GM21619 (cell line): ENCODE measurements at regions not wholly inside any gene's neighbourhood (a gene's known extent, or its start where the extent isn't known, plus 50 kb on each side); places are given as distances from the start of the nearest gene placed in this dataset.
"Not testable (repeated sequence)": the region's sequence is repeated elsewhere in the genome, so short reads cannot be mapped to it uniquely, and the experiment has no call there.

Source experiments
- ATAC-seq: cut with Tn5 transposase; IDR thresholded peaks from one replicate; pipeline ENCODE4 v1.9.1; 2021; ENCODE audit not compliant: unreplicated experiment

DNA sequence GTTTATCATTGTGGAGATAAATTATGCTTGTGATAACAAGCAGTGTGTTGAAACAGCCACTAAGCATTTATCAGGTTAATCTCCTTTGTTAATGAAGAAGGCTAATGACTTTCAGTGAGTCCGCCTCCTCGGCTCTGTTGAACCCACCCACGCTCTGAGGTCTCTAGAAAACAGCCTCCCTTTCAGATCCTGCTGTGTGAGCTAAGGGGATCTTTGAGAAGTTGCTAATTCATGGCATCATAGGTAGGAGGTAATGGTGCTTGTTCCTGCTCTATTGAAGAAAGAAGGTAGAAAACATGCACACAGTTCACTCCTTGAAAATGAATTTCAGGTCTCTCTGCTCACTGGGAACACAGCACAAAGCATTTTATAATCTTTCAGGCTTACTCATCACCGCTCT lies 483.9 kb downstream of the AACS start:
- no peak for ATAC-seq

DNA sequence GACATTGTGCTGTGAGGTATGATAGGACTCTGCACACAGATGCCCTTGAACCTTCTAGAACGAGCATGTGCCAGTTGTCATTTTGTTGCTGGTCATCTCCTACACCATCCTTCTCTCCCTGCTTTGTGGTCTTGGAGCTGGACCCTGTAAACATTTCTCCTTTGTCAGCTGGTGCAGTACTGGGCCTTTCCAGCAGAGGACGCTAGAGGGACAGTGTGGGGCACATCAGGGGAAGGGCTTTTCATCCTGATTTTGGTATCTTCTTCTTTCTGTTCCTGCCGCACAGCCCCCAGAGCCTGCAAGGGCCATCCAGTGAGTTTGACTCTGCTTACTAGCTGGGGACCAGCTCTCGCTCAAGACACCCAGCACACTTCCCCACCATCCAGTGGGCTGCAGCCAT lies 484.6 kb downstream of the AACS start:
- no peak for ATAC-seq

DNA sequence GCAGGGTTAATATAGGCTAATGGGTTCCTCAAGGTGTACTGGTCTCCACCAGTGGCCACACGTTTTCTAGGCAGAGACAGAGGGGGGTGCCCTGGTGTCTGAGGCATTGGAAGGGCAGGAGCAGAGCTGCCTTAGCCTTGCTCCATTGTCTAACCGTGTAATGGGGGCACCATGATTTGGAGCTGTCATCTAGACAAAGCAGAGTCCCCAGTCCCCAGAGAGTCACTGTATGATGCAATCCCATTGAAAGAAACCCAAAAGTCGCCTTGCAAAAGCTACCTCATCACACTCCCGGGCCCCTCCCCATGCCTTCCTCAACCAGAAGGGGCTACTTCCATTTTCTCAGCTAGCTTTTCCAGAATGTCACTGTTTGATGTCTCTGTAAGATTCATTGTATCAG lies 487.1 kb downstream of the AACS start:
- ATAC-seq: no peak

DNA sequence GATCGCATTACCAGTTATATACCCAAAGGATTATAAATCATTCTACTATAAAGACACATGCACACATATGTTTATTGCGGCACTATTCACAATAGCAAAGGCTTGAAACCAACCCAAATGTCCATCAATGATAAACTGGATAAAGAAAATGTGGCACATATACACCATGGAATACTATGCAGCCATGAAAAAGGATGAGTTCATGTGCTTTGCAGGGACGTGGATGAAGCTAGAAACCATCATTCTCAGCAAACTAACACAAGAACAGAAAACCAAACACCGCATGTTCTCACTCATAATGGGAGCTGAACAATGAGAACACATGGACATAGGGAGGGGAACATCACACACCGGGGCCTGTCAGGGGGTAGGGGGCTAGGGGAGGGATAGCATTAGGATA lies 495.8 kb downstream of the AACS start:
- not testable (repeated sequence) for ATAC-seq

DNA sequence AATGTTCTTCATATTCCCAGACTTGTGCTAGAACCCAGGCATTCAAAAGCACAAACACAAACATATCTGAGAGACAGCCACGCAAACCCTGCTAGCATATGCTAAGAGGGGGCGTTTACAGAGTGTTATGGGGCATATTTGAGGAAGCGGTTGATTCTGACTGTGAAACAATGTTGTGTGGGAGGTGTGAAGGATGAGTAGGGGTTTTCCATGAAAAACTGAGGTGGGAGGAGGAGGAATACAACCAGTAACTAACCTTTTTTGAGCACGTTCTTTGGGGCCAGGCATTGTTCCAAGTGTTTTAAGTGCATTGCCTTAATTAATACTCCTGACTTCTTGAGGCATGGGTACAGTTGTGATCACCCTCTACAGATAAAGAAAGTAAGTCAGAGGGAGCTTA lies 499.5 kb downstream of the AACS start:
- no peak for ATAC-seq

DNA sequence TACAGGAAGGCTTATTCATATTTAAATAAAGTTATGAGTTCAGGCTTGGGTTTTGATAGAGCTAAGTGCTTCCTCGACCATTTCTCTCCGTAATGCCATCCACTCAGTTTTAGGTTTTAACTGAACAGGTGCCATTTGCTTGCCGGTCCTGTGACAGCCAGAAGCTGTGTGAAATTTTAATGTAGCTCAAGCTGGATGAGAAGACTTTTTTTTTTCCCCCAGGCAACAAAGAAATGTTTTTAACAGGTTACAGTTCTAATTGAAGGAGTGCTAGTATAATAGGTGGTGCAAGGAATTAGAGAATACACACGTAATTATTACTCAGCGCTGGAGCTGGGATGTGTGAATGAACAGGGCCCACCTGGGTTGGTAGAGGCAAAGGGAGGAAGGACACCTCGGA lies 502.3 kb downstream of the AACS start:
- ATAC-seq: no peak

DNA sequence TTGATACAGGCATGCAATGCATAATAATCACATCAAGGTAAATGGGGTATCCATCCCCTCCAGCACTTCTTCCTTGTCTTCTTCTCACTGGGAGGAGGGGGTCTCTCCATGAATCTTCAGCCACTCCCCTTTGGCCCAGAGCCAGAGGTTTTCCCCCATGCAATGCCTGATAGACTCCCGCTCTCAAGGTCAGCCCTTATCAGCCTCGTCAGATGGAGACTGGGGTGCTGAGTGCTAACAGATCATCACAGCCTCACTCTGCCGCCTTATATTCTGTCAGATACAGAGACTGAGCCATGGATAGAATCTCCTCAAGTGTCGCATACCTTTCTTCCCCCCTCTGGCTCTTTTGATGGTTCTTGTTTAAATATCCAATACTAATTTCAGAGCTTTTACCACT lies 503.1 kb downstream of the AACS start:
- ATAC-seq: no peak

DNA sequence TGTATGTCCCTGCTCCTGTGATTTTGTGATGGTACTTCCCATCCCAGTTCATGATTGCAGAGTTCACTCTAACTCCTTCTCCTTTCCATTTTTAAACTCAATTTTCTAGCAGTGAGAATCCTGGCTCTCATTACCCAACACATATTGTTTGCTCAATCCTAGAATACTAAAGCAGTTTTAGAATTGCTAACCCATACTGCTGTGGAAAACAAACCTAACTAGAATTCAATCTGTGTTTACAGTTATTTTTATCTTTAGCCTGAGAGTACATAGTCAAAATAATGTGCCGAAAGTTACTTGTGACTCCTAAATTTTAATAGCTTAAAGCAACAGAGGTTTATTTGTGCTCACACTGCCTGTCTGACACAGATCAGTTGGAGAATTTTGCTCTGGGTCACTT lies 508.0 kb downstream of the AACS start:
- no peak for ATAC-seq

DNA sequence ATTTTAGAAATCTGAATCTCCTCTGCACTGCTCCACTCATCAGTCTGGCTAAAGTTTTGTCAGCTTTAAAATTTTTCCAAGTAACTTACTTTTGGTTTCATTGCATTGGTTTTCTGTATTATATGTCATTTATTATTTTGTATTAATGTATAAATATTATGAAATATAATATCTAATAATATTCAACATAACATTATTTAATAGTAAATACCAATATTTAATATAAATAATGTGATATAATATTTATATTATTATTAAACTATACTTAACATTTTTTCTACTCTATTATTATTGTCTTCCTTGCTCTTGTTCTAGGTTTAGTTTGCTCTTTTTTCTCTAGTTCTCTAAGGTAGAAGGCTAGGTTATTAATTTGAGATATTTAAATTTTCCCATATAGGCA lies 512.1 kb downstream of the AACS start:
- no peak for ATAC-seq

DNA sequence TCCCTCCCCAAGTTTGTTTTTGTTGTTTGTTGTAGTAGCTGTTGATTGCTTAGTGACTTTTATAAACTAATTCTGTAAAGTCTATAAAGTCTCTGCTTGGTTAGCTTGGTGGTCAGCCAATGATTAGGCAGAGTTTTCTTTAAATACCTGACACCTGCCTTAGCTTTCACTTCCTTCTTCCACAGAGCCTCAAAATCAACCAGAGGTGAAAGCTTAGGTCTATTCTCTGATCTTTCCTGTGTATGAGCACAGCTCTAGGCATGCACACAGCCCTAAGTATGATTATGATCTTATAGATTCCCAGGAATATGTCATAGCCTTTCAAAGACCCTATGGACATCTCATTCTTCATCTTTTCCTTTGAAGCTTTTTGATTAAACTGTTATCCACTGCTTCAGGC lies 514.7 kb downstream of the AACS start:
- ATAC-seq: no peak

DNA sequence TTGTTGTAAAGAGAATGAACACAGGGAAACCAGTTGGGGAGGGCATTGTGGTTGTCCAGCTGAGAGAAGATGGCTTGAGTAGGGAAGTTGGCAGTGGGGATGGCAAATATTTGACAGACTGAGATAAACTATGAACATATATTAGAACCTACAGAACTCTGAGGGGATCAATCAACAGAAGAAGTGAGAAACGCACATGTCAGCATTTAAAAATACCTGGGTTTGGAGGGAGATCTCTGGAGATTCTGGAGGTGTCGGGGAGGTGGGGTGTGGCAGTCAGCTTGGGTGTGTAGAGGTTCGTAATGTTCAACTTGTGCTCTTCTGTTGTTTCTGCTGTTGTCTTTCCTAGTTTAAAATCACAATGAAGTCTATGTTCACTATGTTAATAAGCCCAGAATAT lies 517.8 kb downstream of the AACS start:
- ATAC-seq: no peak

DNA sequence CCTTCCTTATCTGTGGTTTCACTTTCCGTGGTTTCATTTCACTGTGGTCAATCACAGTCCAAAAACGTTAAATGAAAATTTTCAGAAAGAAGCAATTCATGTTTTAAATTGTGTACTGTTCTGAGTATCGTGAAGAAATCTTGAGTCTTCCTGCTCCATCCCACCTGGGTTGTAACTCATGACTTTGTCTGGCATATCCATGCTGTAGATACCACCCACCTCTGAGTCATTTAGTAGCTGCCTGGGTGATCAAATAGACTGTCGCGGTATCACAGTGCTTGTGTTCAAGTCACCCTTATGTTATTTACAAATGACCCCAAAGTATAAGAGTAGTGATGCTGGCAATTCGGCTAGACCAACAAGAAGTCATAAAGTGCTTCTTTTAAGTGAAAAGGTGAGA lies 521.2 kb downstream of the AACS start:
- no peak for ATAC-seq

DNA sequence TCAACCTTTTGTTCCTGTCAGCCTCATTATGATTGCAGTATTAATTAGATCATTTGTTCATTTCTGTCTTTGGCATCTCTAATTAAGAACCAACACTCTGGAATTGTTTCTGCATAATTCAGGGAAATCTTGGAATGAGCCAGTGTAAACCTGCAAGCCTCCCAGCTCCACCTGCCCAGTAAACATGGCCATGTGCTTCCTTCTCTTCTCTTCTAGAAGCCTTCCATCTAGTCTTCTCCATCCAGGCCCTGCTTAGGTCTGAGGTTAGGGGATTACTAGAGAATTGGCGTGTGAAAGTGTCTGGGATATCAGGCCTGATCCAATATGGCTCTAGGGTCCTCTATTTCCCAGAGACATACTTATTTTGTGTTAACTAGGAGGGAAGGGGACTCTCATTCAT lies 528.0 kb downstream of the AACS start:
- ATAC-seq: no peak

DNA sequence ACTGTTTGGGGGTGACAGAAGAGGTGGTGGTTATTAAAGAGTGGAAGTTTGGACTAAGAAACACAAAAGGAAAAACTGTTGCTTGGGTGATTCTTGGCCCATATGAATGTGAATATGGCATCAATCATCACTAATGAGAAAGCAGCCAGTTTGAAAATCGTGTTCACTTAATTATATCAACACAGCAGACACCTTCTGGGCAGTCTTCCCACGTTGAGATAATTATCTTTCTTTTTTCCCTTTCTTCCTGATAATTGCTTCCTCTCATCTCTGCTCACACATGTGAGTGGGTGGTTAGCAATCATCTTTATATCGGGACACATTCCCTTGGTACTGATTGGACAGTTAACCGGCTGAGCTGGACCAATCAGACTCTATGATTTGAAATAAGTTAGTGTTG lies 539.7 kb downstream of the AACS start:
- ATAC-seq: no peak

DNA sequence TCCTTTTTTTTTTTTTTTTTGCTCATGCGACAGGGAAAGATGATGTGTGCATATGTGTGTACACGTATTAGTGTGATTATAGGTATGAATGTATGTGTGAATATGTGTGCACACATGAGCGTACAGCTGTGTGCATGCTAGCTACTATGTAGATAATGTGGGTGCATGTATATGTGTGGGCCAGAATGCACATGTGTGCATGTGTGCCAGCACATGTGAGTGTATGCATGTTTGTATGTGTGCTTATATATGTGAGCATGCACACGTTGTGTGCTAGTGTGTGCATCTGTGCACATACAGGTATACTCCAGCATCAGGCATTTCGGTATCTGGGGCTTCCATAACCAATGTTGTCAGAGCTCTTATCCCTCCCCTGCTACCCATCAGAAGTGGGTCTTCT lies 541.1 kb downstream of the AACS start:
- no peak for ATAC-seq

DNA sequence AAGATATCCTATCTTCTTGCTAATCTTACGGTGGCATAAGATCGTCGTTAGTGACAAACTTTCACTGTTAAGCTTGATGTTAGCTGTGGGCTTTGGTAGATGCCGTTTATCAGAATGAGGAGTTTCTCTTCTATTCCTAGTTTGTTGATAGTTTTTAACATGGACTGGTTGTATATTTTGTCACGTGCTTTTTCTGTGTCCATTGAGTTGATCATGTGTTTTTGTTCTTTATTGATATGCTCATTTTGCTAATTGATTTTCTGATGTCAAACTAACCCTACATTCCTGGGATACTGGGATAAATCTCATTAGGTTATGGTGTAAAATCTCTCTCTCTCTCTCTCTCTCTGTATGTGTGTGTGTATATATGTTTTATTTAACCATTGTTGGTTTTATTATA lies 545.1 kb downstream of the AACS start:
- no peak for ATAC-seq

DNA sequence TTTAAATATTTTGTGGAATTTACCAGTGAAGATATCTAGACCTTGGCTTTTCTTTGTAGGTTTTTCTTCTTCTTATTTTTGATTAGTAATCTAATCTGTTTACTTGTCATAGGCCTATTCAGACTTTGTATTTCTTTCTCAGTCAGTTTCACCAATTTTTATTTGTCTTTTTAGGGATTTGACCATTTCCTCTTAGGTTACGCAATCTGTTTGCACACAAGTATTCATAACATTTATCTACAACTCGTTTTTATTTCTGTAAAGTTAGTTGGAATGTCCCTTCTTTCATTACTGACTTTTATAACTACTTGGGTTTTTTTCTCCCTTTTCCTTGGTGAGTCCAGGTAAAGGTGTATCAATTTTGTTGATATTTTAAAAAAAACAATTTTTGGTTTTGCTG lies 545.7 kb downstream of the AACS start:
- no peak for ATAC-seq

DNA sequence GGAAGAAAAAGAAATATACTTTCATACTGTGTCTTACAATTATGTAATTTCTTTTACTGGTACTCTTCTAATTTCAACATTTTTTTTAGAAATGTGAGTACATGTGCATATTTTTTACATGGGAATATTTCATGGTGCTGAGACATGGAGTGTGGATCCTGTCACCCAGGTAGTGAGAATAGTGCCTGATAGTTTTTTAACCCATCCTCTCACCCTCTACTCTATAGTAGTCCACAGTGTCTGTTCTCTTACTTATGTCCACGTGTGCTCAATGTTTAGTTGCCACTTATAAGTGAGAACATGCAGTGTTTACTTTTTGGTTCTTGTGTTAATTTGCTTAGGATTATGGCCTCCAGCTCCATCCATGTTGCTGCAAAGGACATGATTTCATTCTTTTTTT lies 548.8 kb downstream of the AACS start:
- no peak for ATAC-seq

DNA sequence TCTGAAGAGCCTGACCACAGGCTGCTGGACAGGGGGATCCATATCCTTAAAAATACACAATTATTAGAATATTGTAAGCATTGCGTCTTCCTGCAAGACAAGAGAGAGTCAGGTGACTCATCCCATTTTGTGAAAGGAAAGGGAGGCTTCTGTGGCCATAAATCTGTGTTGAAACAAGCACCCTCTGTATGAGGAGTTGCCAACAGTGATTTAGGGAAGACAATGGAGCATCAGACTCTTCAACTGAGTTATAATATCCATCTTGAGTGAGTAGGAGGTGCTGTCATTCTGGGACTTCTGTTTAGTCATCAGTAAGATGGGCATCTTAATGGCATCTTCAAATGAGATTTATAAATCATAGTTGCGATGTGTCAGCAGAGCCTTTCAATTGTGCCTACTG lies 554.5 kb downstream of the AACS start:
- no peak for ATAC-seq

DNA sequence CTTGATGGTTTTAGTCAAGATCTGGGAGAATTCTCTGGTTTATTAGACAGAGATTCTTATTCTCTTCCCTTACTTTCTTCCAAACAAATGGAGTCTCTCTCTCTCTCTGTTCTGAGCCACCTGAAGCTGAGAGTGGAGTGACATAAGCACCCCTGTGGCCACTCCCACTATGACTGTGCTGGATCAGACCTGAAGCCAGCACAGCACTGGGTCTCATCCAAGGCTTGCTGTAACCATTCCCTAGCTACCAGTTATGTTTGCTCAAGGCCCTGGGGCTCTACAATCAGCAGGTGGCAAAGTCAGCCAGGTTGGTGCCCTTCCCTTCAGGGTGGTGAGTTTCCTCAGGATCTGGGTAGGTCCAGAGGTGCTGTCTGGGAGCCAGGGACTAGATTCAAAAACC lies 568.5 kb downstream of the AACS start:
- ATAC-seq: no peak

DNA sequence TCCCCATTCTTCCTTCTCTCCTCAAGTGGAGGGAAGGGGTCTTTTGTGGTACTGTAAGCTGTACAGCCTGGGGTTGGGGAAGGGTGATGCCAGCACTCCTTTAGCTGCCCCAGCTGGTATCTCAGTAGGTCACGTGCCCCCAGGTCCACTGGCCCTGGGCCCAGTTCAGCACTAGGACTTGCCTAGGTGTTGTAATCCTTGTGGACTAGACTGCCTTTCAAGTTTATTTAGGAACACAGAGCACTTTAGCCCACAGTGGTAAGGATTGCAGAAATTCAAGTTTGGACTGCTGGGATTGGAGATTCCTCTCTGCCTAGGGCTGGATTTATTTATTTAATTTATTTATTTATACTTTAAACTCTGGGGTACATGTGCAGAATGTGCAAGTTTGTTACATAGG lies 569.6 kb downstream of the AACS start:
- no peak for ATAC-seq

DNA sequence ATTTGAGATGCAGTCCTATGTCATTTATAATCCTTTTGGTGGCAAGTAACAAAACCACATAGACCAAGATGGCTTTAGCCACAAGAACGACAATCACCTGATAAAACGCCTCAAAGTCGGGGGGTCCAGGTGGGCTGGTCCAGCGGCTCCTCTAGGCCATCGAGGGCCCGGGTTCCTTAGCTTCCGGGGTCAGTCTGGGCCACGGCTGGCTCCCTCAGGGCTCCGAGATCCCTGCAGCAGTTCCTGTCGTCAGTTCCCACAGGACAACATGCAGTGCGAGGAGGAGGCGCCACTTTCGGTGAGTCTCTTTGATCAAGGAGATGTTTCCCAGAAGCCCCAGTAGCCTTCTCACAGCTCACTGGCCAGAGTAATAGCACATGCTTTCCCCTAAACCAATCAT lies 574.6 kb downstream of the AACS start:
- no peak for ATAC-seq

DNA sequence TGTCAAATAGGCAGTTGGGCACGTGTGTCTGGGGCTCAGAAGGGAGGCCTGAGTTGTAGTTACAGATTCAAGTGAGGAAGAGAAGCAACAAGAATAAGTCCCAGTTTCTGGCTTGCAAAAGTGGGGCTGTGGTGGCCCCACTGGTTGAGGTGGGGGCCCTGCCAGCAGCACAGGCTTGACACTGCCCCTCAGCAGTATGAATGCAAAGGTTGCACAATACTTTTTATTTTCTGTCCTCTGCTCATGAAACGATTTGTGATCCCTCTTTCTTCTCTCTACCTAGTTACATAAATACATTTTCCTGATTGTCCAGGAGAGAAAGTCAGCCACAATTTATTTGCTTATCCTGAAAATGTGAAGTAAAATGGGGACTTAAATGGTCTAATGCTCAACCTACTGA lies 577.8 kb downstream of the AACS start:
- ATAC-seq: no peak

DNA sequence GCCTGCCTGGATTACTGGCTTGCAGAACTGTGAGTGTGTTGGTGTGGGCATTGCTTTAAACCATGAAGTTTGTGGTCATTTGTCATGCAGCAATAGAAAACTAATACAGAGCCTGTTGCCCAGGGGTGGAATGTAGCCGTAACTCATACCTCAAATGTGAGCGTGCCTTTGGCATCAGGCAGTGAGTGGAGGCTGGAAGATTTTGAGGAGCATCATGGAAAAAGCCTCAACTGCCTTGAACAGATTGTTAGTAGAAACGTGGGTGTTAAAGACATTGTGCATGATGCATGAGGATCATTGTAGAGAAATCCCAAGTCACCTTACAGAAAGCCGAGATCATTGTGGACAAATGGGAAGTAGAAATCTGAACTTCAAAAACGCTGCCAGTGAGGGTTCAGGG lies 580.5 kb downstream of the AACS start:
- ATAC-seq: no peak
